ENCODE measurements at regions not wholly inside any gene's neighbourhood (a gene's known extent, or its start where the extent isn't known, plus 50 kb on each side); places are given as distances from the start of the nearest gene placed in this dataset.
"Not testable (repeated sequence)": the region's sequence is repeated elsewhere in the genome, so short reads cannot be mapped to it uniquely, and the experiment has no call there.

DNA sequence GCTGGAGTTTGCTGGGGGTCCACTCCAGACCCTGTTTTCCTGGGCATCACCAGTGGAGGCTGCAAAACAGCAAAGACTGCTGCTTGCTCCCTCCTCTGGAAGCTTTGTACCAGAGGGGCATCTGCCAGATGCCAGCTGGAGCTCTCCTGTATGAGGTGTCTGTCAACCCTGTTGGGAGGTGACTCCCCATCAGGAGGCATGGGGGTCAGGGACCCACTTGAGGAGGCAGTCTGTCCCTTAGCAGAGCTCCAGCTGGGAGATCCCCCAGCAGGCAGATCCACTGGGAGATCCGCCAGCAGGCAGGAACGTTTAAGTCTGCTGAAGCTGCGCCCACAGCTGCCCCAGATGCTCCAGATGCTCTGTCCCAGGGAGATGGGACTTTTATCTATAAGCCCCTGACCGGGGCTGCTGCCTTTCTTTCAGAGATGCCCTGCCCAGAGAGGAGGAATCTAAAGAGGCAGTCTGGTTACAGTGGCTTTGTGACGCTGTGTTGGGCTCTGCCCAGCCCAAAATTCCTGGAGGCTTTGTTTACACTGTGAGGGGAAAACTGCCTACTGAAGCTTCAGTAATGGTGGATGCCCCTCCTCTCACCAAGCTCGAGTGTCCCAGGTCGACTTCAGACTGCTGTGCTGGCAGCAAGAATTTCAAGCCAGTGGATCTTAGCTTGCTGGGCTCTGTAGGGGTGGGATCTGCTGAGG, 260.5 kb upstream of the SLC8A1 start:
- not testable (repeated sequence) for DNase-seq

GRCh38 chr2:40716879-40717278, 265.0 kb upstream of the SLC8A1 start:
- DNase-seq = no peak

DNA sequence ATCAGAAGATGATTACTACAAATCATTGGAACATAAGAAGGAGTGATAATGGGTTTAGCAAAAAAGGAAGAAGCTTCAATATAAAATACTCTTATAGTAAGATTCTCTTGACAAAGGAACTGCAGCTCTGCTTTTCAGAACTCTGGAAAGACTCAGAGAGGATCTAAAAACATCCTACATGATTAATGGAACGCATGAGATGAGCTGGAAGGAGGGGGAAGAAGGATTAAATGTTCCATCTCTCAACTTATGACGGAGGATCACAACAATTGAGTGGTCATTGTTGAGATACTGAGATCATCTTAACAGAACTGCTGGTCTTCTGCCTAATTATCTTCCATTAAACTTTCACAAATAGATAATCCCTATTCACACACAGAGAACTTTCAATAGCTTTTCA, 267.5 kb upstream of the SLC8A1 start:
- no peak for DNase-seq

GRCh38 chr2:40721595-40721994, 269.7 kb upstream of the SLC8A1 start:
- DNase-seq = no peak

- DNase-seq = no peak
Measured at GRCh38 chr2:40723194-40723593, 271.3 kb upstream of the SLC8A1 start.

DNA sequence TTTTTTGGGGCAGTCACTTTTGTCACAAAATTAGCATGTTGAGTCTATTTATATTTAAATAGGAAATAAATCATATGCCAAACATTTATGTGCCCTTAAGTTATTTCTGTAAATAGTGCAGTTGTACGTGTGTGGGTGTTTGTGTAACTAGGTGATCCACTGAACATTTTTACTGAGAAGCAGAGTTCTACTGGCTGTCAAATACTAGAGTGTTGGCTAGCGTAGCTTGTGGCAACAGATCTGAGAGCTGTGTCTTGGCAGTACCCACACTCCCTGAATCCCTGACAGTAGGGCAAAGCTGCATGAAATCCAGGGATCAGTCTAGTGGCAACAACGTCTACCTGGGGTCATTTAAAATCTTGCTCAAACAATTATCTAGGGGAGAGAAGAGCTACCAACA, 273.1 kb upstream of the SLC8A1 start:
- no peak for DNase-seq

GRCh38 chr2:40725950-40726349, 274.1 kb upstream of the SLC8A1 start:
- DNase-seq = no peak

DNA sequence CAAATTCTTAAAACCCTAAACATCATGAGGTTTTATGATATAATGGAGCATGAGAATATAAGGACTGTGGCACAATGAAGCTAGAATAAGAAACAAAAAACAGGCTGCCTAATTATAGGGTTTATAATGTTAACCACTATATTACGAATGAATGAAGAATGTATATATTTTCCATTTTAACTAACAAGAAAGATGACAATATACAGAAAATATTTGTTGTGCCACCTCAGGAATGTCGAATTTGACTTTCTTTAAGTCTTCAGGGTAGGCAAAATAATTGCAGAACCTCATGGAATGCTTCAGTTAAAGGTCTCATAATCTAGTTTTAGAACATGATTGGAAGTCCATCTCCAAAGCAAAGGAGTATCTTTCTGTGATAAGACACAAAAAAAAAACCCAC, 282.9 kb upstream of the SLC8A1 start:
- no peak for DNase-seq

DNA sequence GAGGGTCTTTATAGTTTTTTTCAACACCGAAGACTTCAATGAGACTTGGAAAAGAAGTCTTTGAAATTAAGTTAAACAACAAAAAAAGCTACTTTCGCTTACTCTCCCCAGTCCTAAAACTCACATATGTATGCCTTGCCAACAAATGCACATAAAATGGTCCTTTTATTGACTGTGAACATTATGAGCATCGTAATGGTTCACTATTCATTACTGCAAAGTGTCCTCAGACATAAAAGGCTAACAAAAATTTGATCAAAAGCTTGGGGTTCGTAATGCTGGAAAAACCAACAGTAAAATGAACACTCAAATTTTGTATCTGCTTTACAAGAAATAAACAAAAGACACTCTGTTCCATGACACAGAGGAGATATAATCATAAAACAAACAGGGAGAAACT, 285.3 kb upstream of the SLC8A1 start:
- DNase-seq = no peak

- DNase-seq = no peak
Measured at GRCh38 chr2:40740419-40740818, 288.5 kb upstream of the SLC8A1 start.

GRCh38 chr2:40741532-40741931, 289.6 kb upstream of the SLC8A1 start:
- DNase-seq = no peak

DNA sequence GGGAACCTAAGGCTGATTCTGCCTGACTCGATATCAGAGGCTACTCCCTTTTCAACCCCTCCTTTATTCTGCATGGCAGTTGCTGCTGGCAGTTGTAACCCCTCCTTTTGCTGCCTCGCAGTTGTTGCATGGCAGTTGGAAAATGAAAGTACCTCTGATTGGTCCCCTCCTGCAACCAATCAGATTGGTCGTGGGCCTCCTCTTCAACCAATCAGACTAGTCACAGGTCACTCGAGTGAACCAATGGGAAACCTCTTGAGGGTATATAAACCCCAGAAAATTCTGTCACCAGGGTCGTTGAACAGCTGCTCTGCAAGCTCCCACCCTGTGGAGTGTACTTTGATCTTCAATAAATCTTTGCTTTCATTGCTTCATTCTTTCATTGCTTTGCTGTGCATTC, 294.3 kb upstream of the SLC8A1 start:
- no peak for DNase-seq

DNA sequence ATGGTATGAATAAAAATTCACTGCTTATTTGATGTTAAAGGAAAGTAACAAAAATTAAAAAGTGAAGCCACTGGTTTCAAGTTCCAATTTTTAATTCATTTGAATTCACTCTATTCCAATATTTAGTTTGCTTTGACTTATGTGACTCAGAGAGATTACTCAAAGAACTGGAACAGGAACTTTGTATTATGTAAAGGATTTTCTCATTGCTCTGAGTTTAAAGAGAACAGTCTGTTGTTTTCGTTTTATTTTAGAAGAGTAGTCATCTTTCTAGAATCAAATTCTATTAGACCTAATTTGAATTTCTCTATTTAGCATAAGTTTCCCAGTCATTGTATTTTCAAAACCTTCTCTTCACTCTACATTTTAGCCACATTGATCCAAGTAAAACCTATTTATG, 300.1 kb upstream of the SLC8A1 start:
- no peak for DNase-seq

DNA sequence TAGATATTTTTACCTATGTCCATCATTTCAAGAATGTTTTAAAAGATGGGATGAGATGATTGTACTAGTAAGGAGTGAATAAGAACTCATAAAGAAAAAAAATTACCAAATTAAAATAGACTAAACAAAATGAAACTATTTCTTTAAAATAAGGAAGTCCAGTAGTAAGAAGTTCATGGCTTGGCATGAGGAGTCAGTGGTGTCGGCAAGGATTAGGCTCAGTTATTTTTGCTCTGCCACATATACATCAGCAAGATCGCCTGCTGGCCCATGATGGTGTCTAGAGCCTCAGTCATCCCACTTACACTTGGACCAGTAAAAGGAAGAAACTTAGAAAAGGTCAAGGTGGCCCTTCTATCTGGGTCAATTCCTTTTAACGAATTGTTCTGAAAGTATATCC, 300.9 kb upstream of the SLC8A1 start:
- DNase-seq = no peak

DNA sequence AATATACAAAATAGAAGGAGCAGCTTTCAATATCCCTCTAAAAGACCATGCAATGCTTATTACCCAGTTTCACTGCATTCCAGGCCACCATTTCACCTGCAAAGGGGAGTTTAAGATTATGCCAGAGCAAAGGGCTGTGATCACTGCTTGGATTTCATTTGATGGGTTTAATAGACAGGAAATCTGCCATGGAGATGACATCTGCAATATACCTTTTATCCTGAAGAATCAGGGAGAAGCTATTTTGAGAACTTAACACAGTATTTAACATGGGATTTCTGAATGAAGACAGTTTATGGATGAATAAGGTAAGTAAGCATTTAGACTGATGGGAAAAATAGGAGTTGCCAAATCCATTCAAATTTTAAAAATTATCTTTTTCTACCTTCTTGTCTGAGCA, 303.0 kb upstream of the SLC8A1 start:
- DNase-seq = no peak

DNA sequence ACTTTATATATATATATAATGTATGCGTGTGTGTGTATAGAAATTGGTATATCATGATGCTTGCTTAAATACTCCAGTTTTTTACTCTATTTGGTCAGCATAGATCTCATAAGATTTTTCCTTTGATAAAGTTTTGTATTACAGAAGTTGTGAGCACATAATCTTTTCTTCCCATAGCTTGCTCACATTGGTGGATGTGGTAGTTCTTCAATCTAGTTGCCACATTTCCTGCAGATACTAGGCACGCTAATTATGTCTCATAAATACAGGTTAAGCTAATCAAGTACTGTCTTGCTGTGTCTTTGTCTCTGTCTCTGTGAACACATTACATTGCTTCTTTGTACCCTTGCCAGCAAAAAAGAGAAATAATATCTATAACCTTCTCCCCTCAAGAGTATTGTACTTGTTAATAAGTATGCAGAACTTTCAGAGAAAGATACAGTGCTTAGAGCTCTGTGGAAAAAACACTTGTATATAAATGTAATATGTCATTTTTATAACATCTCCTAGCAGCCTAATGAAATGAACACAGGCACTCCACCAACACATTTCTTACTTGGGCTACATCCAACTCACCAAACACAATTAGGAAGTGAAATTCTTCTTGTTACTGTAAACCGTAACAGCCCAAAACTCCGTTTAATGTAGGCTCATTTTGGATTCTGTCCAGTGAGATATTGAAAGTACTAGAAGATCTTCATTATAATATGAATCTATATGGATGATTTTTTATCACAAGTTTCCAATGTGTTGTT, 306.7 kb upstream of the SLC8A1 start:
- DNase-seq = no peak

GRCh38 chr2:40760071-40760666, 308.3 kb upstream of the SLC8A1 start:
- DNase-seq = no peak

DNA sequence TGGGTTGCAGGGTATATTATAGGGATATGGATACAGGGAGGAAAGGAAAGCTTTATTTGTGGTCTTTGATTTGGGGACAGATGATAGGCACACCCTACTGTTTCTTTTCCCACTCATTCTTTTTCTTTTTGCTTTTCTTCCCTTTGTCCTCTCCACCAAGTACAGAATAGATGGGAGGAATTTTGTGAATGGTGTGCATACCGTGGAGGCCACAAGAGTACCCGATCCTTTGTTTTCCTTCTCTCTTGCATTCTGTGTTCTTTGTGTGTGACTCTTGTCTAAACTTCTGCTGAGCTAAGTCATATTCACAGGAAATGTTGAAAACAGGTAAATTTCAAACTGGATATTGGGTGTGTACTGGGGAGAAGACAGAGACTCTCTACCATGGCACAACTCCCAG, 321.4 kb upstream of the SLC8A1 start:
- no peak for DNase-seq

- DNase-seq = no peak
Measured at GRCh38 chr2:40783704-40784103, 331.8 kb upstream of the SLC8A1 start.

GRCh38 chr2:40786636-40787035, 334.7 kb upstream of the SLC8A1 start:
- no peak for DNase-seq

DNA sequence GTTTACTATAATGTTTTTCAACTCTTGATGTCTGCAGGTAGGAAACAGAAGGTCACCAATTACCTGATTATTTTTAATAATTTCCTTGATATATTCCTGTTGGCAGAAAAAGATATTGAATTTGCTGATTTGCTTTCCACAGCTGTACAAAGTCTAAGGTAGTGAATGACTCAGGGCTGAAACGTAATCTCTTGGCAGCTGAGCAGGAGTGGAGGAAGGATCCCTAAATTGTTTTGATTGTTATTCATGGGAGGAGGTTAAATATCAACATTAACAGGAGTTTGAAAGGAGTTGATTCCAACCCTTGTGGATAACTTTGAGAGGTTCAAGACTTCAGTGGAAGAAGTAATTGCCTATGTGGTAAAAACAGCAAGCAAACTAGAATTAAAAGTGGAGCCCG, 345.2 kb upstream of the SLC8A1 start:
- DNase-seq = no peak

GRCh38 chr2:40803900-40804299, 352.0 kb upstream of the SLC8A1 start:
- DNase-seq = no peak

- DNase-seq = no peak
Measured at GRCh38 chr2:40809156-40809555, 357.3 kb upstream of the SLC8A1 start.

DNA sequence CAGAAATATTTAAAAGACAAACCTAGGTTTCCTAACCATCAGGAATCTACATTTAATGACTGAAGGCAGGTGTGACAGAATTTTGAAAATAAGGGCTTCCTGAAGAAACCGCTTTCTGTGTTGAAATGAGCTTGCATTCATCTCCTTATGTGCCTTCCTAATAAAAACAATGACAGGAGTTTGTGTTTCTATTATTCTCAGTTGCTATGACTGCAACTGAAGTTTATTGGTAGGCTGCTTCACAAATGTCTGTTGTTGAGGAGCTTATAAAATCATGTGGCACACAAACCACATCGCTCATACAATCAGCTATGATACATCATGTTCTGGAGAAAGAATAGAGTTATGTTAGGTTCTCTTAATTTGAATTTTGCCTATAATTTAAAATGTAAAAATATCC, 362.7 kb upstream of the SLC8A1 start:
- DNase-seq = no peak
